ENCODE measurements at regions not wholly inside any gene's neighbourhood (a gene's known extent, or its start where the extent isn't known, plus 50 kb on each side); places are given as distances from the start of the nearest gene placed in this dataset.

DNA sequence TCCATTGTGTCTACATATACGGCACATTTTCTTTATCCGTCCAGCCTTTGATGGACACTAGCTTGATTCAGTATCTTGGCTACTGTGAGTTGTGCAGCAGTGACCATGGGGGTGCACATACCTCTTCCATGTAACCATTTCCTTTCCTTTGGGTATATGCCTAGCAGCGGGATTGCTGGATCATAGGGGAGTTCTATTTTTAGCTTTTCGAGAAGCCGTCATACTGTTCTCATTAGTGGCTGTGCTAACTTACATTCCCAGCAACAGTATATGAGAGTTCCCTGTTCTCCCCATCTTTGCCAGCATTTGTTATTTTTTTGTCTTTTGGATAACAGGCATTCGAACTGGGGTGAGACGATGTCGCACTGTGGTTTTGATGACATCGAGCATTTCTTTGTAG, 395.0 kb downstream of the SMOC2 start:
- Histone ChIP-seq H3K4me3 (ENCODE audit: low read length) (no peak overlapping the region), H3K4me1 (ENCODE audit: insufficient read depth, low read length) (no peaks in the 10 kb centered on the region), H3K9me3 (ENCODE audit: low read depth, low read length) (no peaks in the 10 kb centered on the region), H3K27me3 (ENCODE audit: insufficient read depth, low read length) (no peaks in the 10 kb centered on the region)

DNA sequence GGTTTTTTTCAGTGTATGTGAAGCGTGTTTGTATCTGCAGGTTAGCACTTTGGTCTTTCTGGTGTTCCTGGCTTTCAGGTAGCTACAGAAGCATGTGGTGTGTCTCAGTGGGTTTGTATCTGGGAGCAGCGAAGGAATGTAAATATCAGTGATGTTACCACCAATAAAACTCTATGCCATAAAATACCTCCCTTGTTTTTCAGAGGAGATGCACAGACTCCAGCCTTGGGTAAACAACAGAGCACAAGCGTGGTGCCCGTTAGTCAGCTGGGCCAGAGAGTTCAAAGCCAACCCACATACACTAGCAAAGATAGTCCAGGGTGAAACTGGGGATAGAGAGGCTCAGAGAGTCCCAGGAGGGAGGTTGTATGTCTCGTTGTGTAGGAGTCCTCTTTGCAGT, 393.8 kb downstream of the SMOC2 start:
- Histone ChIP-seq H3K4me3 (ENCODE audit: low read length) (no peak overlapping the region), H3K9me3 (ENCODE audit: low read depth, low read length) (no peaks in the 10 kb centered on the region), H3K27me3 (ENCODE audit: insufficient read depth, low read length) (no peaks in the 10 kb centered on the region), H3K4me1 (ENCODE audit: insufficient read depth, low read length) (no peaks in the 10 kb centered on the region)

DNA sequence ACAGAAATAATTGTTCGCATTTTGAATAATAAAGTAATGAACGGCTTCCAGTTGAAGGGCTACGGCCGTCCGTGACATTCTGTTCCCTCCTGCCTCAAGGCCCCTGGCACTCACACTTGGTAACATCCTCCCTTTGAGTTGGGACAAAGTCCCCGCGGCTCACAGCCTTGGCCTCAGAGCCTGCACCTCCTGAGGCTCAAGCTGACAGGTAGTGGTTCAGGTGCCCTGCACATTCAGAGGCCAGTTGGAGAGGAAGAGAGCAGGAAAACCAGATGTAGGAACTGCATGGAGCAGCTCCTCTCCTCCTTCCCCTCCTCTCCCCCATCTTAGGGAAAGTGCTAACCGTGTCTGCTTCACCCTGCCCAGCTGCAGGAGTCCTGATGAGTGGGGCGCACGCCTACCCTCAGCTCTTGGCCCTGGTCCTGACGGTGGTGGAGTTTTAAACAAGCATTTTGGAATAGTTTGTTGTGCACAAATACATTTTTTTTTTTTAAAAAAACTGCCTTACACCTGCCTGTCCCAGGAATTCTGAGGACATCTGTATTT, 393.1 kb downstream of the SMOC2 start:
- Histone ChIP-seq H3K4me1 (ENCODE audit: insufficient read depth, low read length) (no peaks in the 10 kb centered on the region), H3K9me3 (ENCODE audit: low read depth, low read length) (no peaks in the 10 kb centered on the region), H3K27me3 (ENCODE audit: insufficient read depth, low read length) (no peaks in the 10 kb centered on the region), H3K4me3 (ENCODE audit: low read length) (no peak overlapping the region)

DNA sequence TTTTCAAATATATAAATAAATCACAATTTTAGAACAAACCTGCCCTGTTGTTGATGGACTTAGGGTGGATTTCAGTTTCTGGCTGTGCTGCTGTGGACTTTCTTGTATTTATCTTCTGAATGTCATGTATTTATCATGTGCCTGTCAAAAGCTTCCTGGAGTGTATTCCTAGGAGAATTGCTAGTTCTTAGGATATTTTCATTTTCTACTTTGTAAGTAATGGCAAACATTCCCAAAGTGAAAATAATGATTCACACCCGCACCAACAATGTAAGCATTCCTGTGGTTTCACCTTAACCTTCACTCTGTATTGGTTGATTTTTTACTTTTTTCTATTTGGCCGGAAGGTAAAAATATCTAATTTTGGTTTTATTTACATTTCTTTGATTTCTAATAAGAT, 387.8 kb downstream of the SMOC2 start:
- no peaks in the 10 kb centered on the region for H3K4me1 ChIP-seq (ENCODE audit: insufficient read depth, low read length)
- no peaks in the 10 kb centered on the region for H3K9me3 ChIP-seq (ENCODE audit: low read depth, low read length)
- H3K4me3 ChIP-seq (ENCODE audit: low read length), result no peak overlapping the region
- H3K27me3 ChIP-seq (ENCODE audit: insufficient read depth, low read length), result no peaks in the 10 kb centered on the region

DNA sequence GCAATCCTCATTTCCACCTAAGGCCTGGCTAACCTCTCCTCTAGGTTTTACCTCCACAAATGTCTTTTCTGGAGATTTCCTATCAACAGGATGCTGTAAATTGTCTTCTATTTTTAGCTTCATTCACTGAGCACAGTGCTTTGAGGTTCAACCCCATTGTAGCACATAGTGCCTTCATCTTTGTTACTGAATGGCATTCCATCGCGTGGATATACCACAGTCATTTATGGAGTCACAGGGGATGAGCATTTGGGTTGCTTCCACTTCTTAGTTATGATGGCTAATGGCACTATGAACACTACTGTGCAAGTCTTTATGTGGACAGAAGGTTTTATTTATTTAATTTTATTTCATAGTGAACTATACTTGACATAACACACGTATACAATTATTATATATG, 387.1 kb downstream of the SMOC2 start:
- H3K9me3 ChIP-seq (ENCODE audit: low read depth, low read length), result no peaks in the 10 kb centered on the region
- no peaks in the 10 kb centered on the region for H3K27me3 ChIP-seq (ENCODE audit: insufficient read depth, low read length)
- H3K4me3 ChIP-seq (ENCODE audit: low read length), result no peak overlapping the region
- no peaks in the 10 kb centered on the region for H3K4me1 ChIP-seq (ENCODE audit: insufficient read depth, low read length)

DNA sequence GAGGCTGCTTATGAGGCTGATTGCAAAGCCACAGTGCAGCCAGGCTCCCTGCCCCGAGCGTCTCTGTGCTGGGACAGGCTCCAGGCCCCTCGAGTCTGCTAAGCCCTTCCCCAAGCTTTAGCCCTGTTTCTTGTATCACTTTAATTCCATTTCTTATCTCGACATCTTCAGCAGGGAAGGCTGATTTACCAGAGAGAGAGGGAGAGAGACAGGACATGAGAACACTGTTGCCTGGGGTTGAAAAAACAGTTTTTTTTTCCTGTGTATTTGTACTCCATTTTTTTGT, 386.5 kb downstream of the SMOC2 start:
- Histone ChIP-seq H3K9me3 (ENCODE audit: low read depth, low read length) (no peaks in the 10 kb centered on the region), H3K4me1 (ENCODE audit: insufficient read depth, low read length) (no peaks in the 10 kb centered on the region), H3K4me3 (ENCODE audit: low read length) (no peak overlapping the region), H3K27me3 (ENCODE audit: insufficient read depth, low read length) (no peaks in the 10 kb centered on the region)

DNA sequence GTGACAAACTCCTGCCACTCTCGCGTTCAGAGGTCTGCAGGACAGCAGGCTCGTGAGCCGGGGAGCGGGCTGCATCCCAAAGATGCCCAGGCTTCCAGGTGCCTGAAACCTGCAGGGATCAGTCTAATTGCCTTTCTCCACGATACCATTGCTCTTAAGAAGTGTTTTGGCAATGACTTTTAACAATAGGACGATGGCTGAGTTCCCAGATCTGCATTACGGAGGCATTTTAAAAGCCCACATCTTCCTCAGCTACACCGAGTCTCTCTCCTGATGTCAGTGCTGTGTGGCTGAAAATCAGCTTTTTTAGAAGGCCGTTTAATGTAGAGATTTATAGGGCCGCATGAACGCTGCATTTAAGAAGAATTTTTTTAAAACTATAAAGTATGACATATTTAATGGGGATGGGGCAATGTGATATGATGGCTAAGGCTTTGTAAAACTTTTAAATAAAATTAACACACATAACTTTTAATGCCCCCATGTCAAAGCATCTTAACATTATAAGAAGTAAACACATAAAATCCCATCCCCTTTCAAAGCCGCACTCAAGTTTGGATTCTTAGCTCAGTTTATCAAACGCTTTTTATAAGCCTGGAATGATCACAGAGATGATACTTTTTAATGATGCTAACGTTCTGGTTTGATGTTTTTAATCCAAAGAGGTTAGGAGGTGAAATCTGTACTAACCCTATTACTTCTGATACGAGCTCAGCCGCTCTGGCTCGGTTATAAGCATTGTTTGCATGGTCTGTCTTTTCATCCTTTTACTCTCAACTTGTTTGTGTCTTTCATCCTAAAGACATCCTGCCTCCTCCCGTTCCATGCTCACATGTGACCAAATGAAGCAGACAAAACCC, 386.0 kb downstream of the SMOC2 start:
- H3K4me3 ChIP-seq (ENCODE audit: low read length), result no peak overlapping the region
- no peaks in the 10 kb centered on the region for H3K27me3 ChIP-seq (ENCODE audit: insufficient read depth, low read length)
- H3K4me1 ChIP-seq (ENCODE audit: insufficient read depth, low read length), result no peaks in the 10 kb centered on the region
- no peaks in the 10 kb centered on the region for H3K9me3 ChIP-seq (ENCODE audit: low read depth, low read length)

DNA sequence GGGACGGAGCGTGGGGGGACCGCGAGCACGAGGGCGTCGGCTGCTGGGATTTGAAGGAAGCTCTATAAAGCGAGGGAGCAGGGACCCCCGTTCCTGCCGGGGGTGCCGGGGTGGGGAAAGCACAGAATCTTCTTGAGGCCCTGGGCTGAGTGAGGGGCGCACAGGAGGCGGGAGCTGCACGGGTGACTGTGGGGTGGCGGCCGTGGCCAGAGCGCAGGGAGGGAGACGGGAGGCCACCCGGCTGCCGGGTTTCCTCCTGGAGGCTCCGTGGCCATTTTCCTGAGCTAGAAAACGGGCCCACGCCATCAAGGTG, 385.1 kb downstream of the SMOC2 start:
- Histone ChIP-seq H3K4me1 (ENCODE audit: insufficient read depth, low read length) (no peaks in the 10 kb centered on the region), H3K4me3 (ENCODE audit: low read length) (no peak overlapping the region), H3K27me3 (ENCODE audit: insufficient read depth, low read length) (no peaks in the 10 kb centered on the region), H3K9me3 (ENCODE audit: low read depth, low read length) (no peaks in the 10 kb centered on the region)

DNA sequence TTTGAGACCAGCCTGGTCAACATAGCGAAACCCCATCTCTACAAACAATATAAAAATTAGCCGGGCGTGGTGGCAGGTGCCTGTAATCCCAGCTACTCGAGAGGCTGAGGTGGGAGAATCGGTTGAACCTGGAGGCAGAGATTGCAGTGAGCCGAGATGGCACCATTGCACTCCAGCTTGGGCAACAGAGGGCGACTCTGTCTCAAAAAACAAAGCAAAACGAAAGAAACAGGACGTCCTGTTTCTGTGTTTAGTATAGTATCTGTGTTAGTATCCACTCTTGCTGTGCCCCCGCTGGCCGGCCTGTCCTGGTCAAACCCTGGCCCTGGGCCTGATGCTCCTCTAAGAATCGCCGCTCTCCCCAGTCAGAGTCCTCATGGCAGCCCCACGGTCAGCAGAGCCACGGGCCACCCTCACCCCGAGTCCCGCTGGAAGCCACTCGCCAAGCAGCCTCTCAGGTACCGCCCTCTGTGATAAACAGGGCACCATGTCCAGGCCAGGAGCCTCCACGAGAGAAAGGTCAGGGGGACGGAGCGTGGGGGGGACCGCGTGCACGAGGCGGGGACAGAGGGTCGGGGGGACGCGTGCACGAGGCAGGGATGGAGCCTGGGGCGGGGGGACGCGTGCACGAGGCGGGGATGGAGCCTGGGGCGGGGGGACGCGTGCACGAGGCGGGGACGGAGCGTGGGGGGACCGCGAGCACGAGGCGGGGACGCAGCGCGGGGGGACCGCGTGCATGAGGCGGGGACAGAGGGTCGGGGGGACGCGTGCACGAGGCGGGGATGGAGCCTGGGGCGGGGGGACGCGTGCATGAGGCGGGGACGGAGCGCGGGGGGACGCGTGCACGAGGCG, 384.5 kb downstream of the SMOC2 start:
- H3K9me3 ChIP-seq (ENCODE audit: low read depth, low read length), result no peaks in the 10 kb centered on the region
- no peaks in the 10 kb centered on the region for H3K27me3 ChIP-seq (ENCODE audit: insufficient read depth, low read length)
- no peaks in the 10 kb centered on the region for H3K4me1 ChIP-seq (ENCODE audit: insufficient read depth, low read length)
- H3K4me3 ChIP-seq (ENCODE audit: low read length), result no peak overlapping the region

DNA sequence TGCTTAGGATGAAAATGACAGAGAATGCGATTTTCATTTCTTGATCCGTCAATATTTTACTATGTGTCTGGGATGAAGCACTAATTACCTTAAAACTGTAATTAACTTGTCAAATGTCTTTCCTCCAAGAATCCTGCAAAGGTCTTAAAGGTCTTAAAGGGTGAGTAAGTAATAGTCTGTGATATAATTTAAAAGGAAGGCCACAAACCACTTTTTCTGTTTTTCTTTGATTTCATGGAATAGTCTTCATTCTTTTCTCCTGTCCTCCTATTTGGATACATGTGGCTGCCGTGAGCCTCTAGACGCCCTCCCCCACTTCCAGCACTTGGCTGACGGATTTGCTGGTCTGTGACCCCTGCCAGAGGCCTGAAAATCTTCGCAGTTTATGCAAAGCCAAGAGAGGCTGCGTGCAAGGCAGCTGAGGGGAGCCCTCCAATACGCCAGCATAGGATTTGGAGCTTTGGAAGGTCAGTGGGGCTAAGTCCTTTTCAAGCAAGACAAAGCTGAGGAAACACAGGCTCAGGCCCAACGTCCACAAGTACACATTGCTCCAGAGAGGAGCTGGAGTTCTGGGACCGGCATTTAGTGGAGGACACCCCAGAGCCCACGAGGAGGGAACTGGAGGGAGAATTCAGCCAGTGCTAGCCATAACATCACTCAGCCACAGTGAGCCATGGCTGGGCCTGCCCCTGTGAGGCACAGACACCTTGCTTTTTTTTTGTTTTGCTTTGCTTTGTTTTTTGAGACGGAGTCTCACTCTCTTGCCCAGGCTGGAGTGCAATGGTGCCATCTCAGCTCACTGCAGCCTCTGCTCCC, 382.6 kb downstream of the SMOC2 start:
- Histone ChIP-seq H3K27me3 (ENCODE audit: insufficient read depth, low read length) (no peaks in the 10 kb centered on the region), H3K4me1 (ENCODE audit: insufficient read depth, low read length) (no peaks in the 10 kb centered on the region), H3K9me3 (ENCODE audit: low read depth, low read length) (no peaks in the 10 kb centered on the region), H3K4me3 (ENCODE audit: low read length) (no peak overlapping the region)

DNA sequence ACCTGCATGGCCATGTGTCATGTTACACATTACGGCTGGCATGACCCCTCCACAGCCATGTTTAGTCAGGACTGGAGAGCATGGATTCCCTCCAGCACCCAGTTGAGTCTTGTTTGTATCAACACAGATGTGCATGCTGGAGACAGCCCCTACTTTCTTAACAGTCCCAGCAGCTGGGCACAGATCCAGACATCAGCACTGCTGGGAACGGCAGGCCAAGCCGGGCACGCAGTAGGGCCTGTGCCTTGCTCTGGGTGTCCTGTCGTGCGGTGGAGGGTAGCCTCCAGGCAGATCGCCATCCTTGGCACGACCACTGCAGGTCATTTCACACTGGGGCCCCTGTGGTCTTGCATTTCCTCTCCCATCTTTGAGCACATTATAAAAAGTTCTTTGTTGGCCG, 381.4 kb downstream of the SMOC2 start:
- Histone ChIP-seq H3K4me3 (ENCODE audit: low read length) (no peak overlapping the region), H3K4me1 (ENCODE audit: insufficient read depth, low read length) (no peaks in the 10 kb centered on the region), H3K9me3 (ENCODE audit: low read depth, low read length) (no peaks in the 10 kb centered on the region), H3K27me3 (ENCODE audit: insufficient read depth, low read length) (no peaks in the 10 kb centered on the region)

DNA sequence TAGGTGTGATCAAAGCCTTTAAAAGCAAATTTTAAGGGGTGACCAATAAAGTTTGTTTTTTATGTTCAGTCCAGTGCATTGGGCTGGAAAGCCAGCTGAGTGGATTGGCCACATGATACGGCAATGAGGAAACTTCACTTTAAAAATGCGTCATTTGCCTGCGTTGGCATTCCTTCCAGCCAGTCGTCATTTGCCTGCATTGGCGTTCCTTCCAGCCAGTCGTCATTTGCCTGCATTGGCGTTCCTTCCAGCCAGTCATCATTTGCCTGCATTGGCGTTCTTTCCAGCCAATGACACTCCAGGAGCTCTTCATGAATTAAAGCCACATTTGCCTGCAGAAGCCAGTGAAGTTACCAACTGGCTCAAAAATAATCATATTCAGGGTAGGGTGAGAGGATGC, 378.6 kb downstream of the SMOC2 start:
- no peaks in the 10 kb centered on the region for H3K4me1 ChIP-seq (ENCODE audit: insufficient read depth, low read length)
- H3K9me3 ChIP-seq (ENCODE audit: low read depth, low read length), result no peaks in the 10 kb centered on the region
- no peaks in the 10 kb centered on the region for H3K27me3 ChIP-seq (ENCODE audit: insufficient read depth, low read length)
- H3K4me3 ChIP-seq (ENCODE audit: low read length), result no peak overlapping the region

DNA sequence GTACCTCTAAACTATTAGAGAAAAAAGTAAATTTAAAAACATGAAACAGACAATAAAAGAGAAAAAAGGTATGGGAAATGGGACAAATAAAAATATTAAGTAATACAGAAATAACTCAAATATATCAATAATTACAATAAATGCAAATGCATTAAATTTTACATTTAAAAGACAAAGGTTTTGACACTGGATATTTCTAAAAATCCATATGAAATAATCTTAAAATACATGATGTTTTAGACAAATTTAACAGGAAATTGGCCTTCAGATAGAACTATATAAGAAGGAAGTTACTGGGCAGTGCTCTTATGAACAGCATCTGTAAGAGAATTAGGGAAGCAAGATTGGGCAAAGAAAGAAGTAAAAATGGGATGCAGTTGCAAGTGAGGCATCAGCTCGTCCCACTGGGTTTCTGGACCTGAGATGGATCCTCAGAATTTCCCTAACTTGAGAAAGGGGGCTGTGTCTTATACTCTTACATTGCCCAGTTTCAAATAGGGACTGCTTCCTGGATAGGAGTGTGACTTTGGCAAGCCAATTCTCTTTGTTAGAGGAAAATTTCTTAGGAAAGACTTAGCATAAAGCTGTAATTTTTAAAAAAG, 376.7 kb downstream of the SMOC2 start:
- no peaks in the 10 kb centered on the region for H3K4me1 ChIP-seq (ENCODE audit: insufficient read depth, low read length)
- H3K9me3 ChIP-seq (ENCODE audit: low read depth, low read length), result no peaks in the 10 kb centered on the region

DNA sequence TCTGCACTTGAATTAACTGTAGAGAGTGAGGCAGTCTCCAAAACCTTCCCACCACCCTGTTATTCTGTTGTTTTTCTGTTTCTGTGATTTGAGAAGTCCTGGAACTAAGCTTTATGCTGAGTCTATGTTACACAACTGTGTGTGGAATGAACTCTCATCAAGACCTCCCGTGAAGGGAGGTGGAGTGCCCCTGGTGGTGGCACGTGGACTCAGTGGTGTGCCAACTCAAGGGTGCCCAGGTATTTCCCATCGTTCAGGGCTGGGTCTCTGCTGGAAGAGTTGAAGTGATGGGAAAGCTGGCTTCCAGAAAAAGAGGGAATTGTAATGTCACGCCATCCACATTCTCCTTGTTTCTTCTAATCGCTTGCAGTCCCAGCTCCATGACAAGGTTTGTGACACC, 374.2 kb downstream of the SMOC2 start:
- H3K4me3 ChIP-seq (ENCODE audit: low read length), result no peak overlapping the region

More for the DNA sequence above, 376.7 kb downstream of the SMOC2 start:
- Histone ChIP-seq H3K4me3 (ENCODE audit: low read length) (no peak overlapping the region), H3K27me3 (ENCODE audit: insufficient read depth, low read length) (no peaks in the 10 kb centered on the region)

DNA sequence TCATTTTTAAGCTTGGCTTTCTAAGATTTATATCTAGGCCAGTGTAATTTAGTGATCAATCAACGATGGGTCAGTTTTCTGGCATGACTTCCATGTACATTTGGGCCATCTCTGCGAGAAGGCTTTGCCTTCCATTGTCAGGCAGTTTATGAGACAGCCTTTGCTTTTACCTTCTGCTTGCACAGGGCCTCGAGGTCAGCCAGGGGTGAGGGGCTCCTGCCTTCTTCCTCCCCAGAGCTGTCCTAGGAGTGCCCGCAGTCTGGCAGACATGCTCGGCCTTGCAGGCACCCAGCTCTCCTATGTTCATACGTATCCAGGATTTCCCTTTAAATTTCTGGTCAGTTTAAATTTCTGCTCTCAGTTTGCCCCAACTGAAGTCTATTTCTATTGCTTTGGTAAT, 367.2 kb downstream of the SMOC2 start:
- H3K9me3 ChIP-seq (ENCODE audit: low read depth, low read length), result no peaks in the 10 kb centered on the region
- no peaks in the 10 kb centered on the region for H3K27me3 ChIP-seq (ENCODE audit: insufficient read depth, low read length)
- no peaks in the 10 kb centered on the region for H3K4me1 ChIP-seq (ENCODE audit: insufficient read depth, low read length)
- H3K4me3 ChIP-seq (ENCODE audit: low read length), result no peak overlapping the region

More for the DNA sequence above, 374.2 kb downstream of the SMOC2 start:
- Histone ChIP-seq H3K27me3 (ENCODE audit: insufficient read depth, low read length) (no peaks in the 10 kb centered on the region), H3K9me3 (ENCODE audit: low read depth, low read length) (no peaks in the 10 kb centered on the region), H3K4me1 (ENCODE audit: insufficient read depth, low read length) (no peaks in the 10 kb centered on the region)

Data from mononuclear cell (primary cell).